Smooth muscle cell (in vitro differentiated cells): ENCODE measurements at regions not wholly inside any gene's neighbourhood (a gene's known extent, or its start where the extent isn't known, plus 50 kb on each side); places are given as distances from the start of the nearest gene placed in this dataset.

Experiments
- DNase-seq: peaks from one replicate; lab custom pipeline; 2025; ENCODE audit not compliant: unreplicated experiment; lab: John Stamatoyannopoulos, UW
- H2AFZ ChIP-seq: fragments of 200-600 bp; sonication (generic); 2 replicates; pipeline ENCODE4 v1.6.0; 2016; ENCODE audit warnings: antibody characterized with exemption, low read depth, mild to moderate bottlenecking
- H3F3A ChIP-seq: fragments of 200-600 bp; sonication (generic); 2 replicates; pipeline ENCODE4 v1.6.0; 2017; ENCODE audit warnings: antibody characterized with exemption, low read depth
- H3K27ac ChIP-seq: fragments of 200-600 bp; sonication (generic); 2 replicates; pipeline ENCODE4 v1.5.1; 2016; ENCODE audit warnings: low read depth, mild to moderate bottlenecking
- H3K27me3 ChIP-seq: fragments of 200-600 bp; sonication (generic); 2 replicates; pipeline ENCODE4 v1.6.1; 2016; ENCODE audit warnings: low read depth, mild to moderate bottlenecking
- H3K36me3 ChIP-seq: fragments of 200-600 bp; sonication (generic); 2 replicates; pipeline ENCODE4 v1.5.1; 2016; ENCODE audit warnings: low read depth
- H3K4me1 ChIP-seq: fragments of 200-600 bp; sonication (generic); 2 replicates; pipeline ENCODE4 v1.5.1; 2016; ENCODE audit warnings: low read depth
- H3K4me2 ChIP-seq: fragments of 200-600 bp; sonication (generic); 2 replicates; pipeline ENCODE4 v1.6.0; 2016; ENCODE audit warnings: mild to moderate bottlenecking
- H3K4me3 ChIP-seq: fragments of 200-600 bp; sonication (generic); 2 replicates; pipeline ENCODE4 v1.5.1; 2016; ENCODE audit warnings: mild to moderate bottlenecking
- H3K79me2 ChIP-seq: fragments of 200-600 bp; sonication (generic); 2 replicates; pipeline ENCODE4 v1.6.0; 2016; ENCODE audit warnings: low read depth, mild to moderate bottlenecking
- H3K9ac ChIP-seq: fragments of 200-600 bp; sonication (generic); 2 replicates; pipeline ENCODE4 v1.6.0; 2016; ENCODE audit warnings: low read depth
- H3K9me3 ChIP-seq: fragments of 200-600 bp; sonication (generic); replicated peaks from 2 replicates; pipeline ENCODE4 v1.5.1; 2016; ENCODE audit warnings: low read depth
- H4K20me1 ChIP-seq: fragments of 200-600 bp; sonication (generic); 2 replicates; pipeline ENCODE4 v1.6.0; 2016; ENCODE audit warnings: low read depth
- CTCF ChIP-seq: fragments of 200-600 bp; sonication (generic); IDR thresholded peaks from 2 replicates; pipeline ENCODE4 v1.5.1; 2017; ENCODE audit warnings: borderline replicate concordance, mild to moderate bottlenecking, antibody characterized with exemption; ENCODE audit not compliant: insufficient read depth, poor library complexity, severe bottlenecking
- WGBS: methylation state at CpG from one replicate; pipeline ENCODE4 v1.1.7; 2016; ENCODE audit warnings: low lambda C conversion rate; 5-methylcytosine and 5-hydroxymethylcytosine counted together

GRCh38 chr6:134708079-134708478, 241.8 kb downstream of the ALDH8A1 start:
- no peaks in the 10 kb centered on the region for H3K36me3 ChIP-seq
- H3K4me2 ChIP-seq, result no peak overlapping the region
- H3K9me3 ChIP-seq, result no peaks in the 10 kb centered on the region
- H3K4me1 ChIP-seq, result peaks cover 7% of the 10 kb centered on the region
- no peaks in the 10 kb centered on the region for H3F3A ChIP-seq
- H2AFZ ChIP-seq, result no peak overlapping the region
- WGBS, result 90% methylated on average over 1 of the region's 1 CpG
- no peak overlapping the region for H3K27ac ChIP-seq
- H4K20me1 ChIP-seq, result no peaks in the 10 kb centered on the region
- no peak for DNase-seq
- H3K79me2 ChIP-seq, result no peaks in the 10 kb centered on the region
- H3K27me3 ChIP-seq, result no peaks in the 10 kb centered on the region
- H3K9ac ChIP-seq, result no peak overlapping the region
- no peak overlapping the region for H3K4me3 ChIP-seq
- TF ChIP-seq CTCF, result no peak

- no peak overlapping the region for H3K9ac ChIP-seq
- no peaks in the 10 kb centered on the region for H3K9me3 ChIP-seq
- WGBS, result 67% methylated on average over 5 of the region's 5 CpGs
- H3K27ac ChIP-seq, result peak overlapping the region; percentile 9
- H3K36me3 ChIP-seq, result no peaks in the 10 kb centered on the region
- H3K4me2 ChIP-seq, result no peak overlapping the region
- H3K4me3 ChIP-seq, result no peak overlapping the region
- no peaks in the 10 kb centered on the region for H3K79me2 ChIP-seq
- no peak for DNase-seq
- no peak for TF ChIP-seq CTCF
- no peaks in the 10 kb centered on the region for H3F3A ChIP-seq
- H3K4me1 ChIP-seq, result peaks cover 7% of the 10 kb centered on the region
- no peaks in the 10 kb centered on the region for H4K20me1 ChIP-seq
- H3K27me3 ChIP-seq, result no peaks in the 10 kb centered on the region
- no peak overlapping the region for H2AFZ ChIP-seq
These were observed 242.4 kb downstream of the ALDH8A1 start for GRCh38 chr6:134707342-134708031.

GRCh38 chr6:134706806-134707205, 243.1 kb downstream of the ALDH8A1 start:
- no peak overlapping the region for H2AFZ ChIP-seq
- H3F3A ChIP-seq, result no peaks in the 10 kb centered on the region
- peak overlapping the region; percentile 54 for H3K4me2 ChIP-seq
- 10% methylated on average over 2 of the region's 2 CpGs for WGBS
- H3K4me1 ChIP-seq, result peaks cover 7% of the 10 kb centered on the region
- H3K4me3 ChIP-seq, result no peak overlapping the region
- no peak for TF ChIP-seq CTCF
- H3K27me3 ChIP-seq, result no peaks in the 10 kb centered on the region
- no peak for DNase-seq
- H3K79me2 ChIP-seq, result no peaks in the 10 kb centered on the region
- no peaks in the 10 kb centered on the region for H3K36me3 ChIP-seq
- no peak overlapping the region for H3K9ac ChIP-seq
- peak overlapping the region; percentile 9 for H3K27ac ChIP-seq
- H3K9me3 ChIP-seq, result no peaks in the 10 kb centered on the region
- H4K20me1 ChIP-seq, result no peaks in the 10 kb centered on the region

- no peaks in the 10 kb centered on the region for H3K36me3 ChIP-seq
- H3K9ac ChIP-seq, result no peak overlapping the region
- no peaks in the 10 kb centered on the region for H3K9me3 ChIP-seq
- H4K20me1 ChIP-seq, result no peaks in the 10 kb centered on the region
- no peak for DNase-seq
- H2AFZ ChIP-seq, result no peak overlapping the region
- H3K27ac ChIP-seq, result no peak overlapping the region
- TF ChIP-seq CTCF, result no peak
- peaks cover 7% of the 10 kb centered on the region for H3K4me1 ChIP-seq
- no peaks in the 10 kb centered on the region for H3K79me2 ChIP-seq
- 57% methylated on average over 3 of the region's 3 CpGs for WGBS
- no peak overlapping the region for H3K4me3 ChIP-seq
- H3K4me2 ChIP-seq, result peak overlapping the region; percentile 54
- no peaks in the 10 kb centered on the region for H3K27me3 ChIP-seq
- no peaks in the 10 kb centered on the region for H3F3A ChIP-seq
These were observed 243.7 kb downstream of the ALDH8A1 start for GRCh38 chr6:134706153-134706552.
